H1 (cell line): ENCODE measurements at regions not wholly inside any gene's neighbourhood (a gene's known extent, or its start where the extent isn't known, plus 50 kb on each side); places are given as distances from the start of the nearest gene placed in this dataset.

Source experiments
- GTF2F1 ChIP-seq: IDR thresholded peaks from 2 replicates; pipeline ENCODE4 v1.6.1; 2012; ENCODE audit warnings: low read depth, low read length, improper control_type of control experiment, borderline replicate concordance
- PHF8 ChIP-seq: fragments of 200-600 bp; sonication (generic); conservative IDR thresholded peaks from 2 replicates; pipeline ENCODE4 v1.7.1; 2012; ENCODE audit warnings: low read depth, mild to moderate bottlenecking, inconsistent platforms, low read length, moderate library complexity
- RNF2 ChIP-seq: fragments of 200-900, 300-1000 bp; sonication (generic); IDR thresholded peaks from 2 replicates; pipeline ENCODE4 v1.7.1; 2016; ENCODE audit warnings: borderline replicate concordance, low read depth, mild to moderate bottlenecking, antibody characterized with exemption, low read length; ENCODE audit not compliant: poor library complexity, severe bottlenecking; ENCODE audit errors: missing control alignments
- SIX5 ChIP-seq: IDR thresholded peaks from 2 replicates; pipeline ENCODE4 v1.6.1; 2011; ENCODE audit warnings: mild to moderate bottlenecking, low read depth, low read length
- YY1 ChIP-seq: IDR thresholded peaks from 2 replicates; pipeline ENCODE4 v1.6.1; 2011; ENCODE audit warnings: low read depth, mild to moderate bottlenecking, low read length
- TF ChIP-seq, protein P1 (sequence below): IDR thresholded peaks from 2 replicates; pipeline ENCODE4 v1.6.1; 2012; ENCODE audit warnings: inconsistent platforms
- TF ChIP-seq, protein P2 (sequence below), 3 experiments: IDR thresholded peaks; 1 replicate in 2 of 3; 2 replicates in 1 of 3; pipeline versions ENCODE4 v1.5.1 to v1.6.1; 2011; ENCODE audit warnings: low read length in 3 of 3, mild to moderate bottlenecking in 3 of 3, inconsistent platforms in 2 of 3, low read depth in 1 of 3, moderate library complexity in 1 of 3; ENCODE audit not compliant: insufficient read depth in 1 of 3; ENCODE audit errors: control extremely low read depth in 1 of 3

- TF ChIP-seq, protein P1, sequence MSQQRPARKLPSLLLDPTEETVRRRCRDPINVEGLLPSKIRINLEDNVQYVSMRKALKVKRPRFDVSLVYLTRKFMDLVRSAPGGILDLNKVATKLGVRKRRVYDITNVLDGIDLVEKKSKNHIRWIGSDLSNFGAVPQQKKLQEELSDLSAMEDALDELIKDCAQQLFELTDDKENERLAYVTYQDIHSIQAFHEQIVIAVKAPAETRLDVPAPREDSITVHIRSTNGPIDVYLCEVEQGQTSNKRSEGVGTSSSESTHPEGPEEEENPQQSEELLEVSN, result no peak
- TF ChIP-seq YY1 (no peak), PHF8 (no peak), GTF2F1 (no peak), SIX5 (no peak), RNF2 (no peak)
- TF ChIP-seq, protein P2, sequence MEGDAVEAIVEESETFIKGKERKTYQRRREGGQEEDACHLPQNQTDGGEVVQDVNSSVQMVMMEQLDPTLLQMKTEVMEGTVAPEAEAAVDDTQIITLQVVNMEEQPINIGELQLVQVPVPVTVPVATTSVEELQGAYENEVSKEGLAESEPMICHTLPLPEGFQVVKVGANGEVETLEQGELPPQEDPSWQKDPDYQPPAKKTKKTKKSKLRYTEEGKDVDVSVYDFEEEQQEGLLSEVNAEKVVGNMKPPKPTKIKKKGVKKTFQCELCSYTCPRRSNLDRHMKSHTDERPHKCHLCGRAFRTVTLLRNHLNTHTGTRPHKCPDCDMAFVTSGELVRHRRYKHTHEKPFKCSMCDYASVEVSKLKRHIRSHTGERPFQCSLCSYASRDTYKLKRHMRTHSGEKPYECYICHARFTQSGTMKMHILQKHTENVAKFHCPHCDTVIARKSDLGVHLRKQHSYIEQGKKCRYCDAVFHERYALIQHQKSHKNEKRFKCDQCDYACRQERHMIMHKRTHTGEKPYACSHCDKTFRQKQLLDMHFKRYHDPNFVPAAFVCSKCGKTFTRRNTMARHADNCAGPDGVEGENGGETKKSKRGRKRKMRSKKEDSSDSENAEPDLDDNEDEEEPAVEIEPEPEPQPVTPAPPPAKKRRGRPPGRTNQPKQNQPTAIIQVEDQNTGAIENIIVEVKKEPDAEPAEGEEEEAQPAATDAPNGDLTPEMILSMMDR (IDR thresholded peaks at IDR 0.05; ENCODE audit: control extremely low read depth in 1 of 3, insufficient read depth in 1 of 3, low read depth in 1 of 3, low read length in 3 of 3), result no peak
- TF ChIP-seq, all 59 proteins: peak for 0
These were observed 108.4 kb upstream of the GRAMD1B start (continued) for GRCh38 chr11:123321636-123322035.
